Occipital lobe (tissue), 1 donor: ENCODE measurements at regions not wholly inside any gene's neighbourhood (a gene's known extent, or its start where the extent isn't known, plus 50 kb on each side); places are given as distances from the start of the nearest gene placed in this dataset.

ENCODE experiments used
- DNase-seq: peaks from one replicate; lab custom pipeline; 2025; lab: John Stamatoyannopoulos, UW

- no peak for DNase-seq
These were observed 538.3 kb upstream of the BTBD3 start for GRCh38 chr20:11379257-11380011.

GRCh38 chr20:11380283-11380682, 537.4 kb upstream of the BTBD3 start:
- DNase-seq = no peak

GRCh38 chr20:11387189-11387754, 530.4 kb upstream of the BTBD3 start:
- no peak for DNase-seq

GRCh38 chr20:11389186-11389585, 528.5 kb upstream of the BTBD3 start:
- DNase-seq = no peak

- no peak for DNase-seq
These were observed 526.1 kb upstream of the BTBD3 start for GRCh38 chr20:11391591-11391990.

- no peak for DNase-seq
These were observed 523.4 kb upstream of the BTBD3 start for GRCh38 chr20:11394145-11394833.

GRCh38 chr20:11395581-11395980, 522.1 kb upstream of the BTBD3 start:
- no peak for DNase-seq

- DNase-seq = no peak
These were observed 515.7 kb upstream of the BTBD3 start for GRCh38 chr20:11401988-11402387.

GRCh38 chr20:11403711-11404110, 514.0 kb upstream of the BTBD3 start:
- DNase-seq = no peak

- DNase-seq = no peak
These were observed 510.8 kb upstream of the BTBD3 start for GRCh38 chr20:11406877-11407276.

- DNase-seq = no peak
These were observed 508.1 kb upstream of the BTBD3 start for GRCh38 chr20:11409561-11409960.

- DNase-seq = no peak
These were observed 505.9 kb upstream of the BTBD3 start for GRCh38 chr20:11411765-11412164.

GRCh38 chr20:11426948-11427347, 490.7 kb upstream of the BTBD3 start:
- DNase-seq = no peak

GRCh38 chr20:11429168-11429567, 488.5 kb upstream of the BTBD3 start:
- DNase-seq = no peak

GRCh38 chr20:11429889-11430519, 487.7 kb upstream of the BTBD3 start:
- DNase-seq = no peak

- no peak for DNase-seq
These were observed 487.0 kb upstream of the BTBD3 start for GRCh38 chr20:11430652-11431051.

GRCh38 chr20:11431621-11432020, 486.1 kb upstream of the BTBD3 start:
- no peak for DNase-seq

- DNase-seq = no peak
These were observed 485.3 kb upstream of the BTBD3 start for GRCh38 chr20:11432407-11432806.

GRCh38 chr20:11436113-11436905, 481.4 kb upstream of the BTBD3 start:
- no peak for DNase-seq

- no peak for DNase-seq
These were observed 480.6 kb upstream of the BTBD3 start for GRCh38 chr20:11437090-11437489.

- DNase-seq = no peak
These were observed 479.9 kb upstream of the BTBD3 start for GRCh38 chr20:11437611-11438380.
